Pancreas (tissue), 10 donors: ENCODE measurements at regions not wholly inside any gene's neighbourhood (a gene's known extent, or its start where the extent isn't known, plus 50 kb on each side); places are given as distances from the start of the nearest gene placed in this dataset.

ENCODE experiments used
- ATAC-seq, 4 donors: fragments of 200-7000 bp; cut with Tn5 transposase; one replicate each; pipeline versions ENCODE4 v1.8.0 to v1.9.1; 2020; ENCODE audit warnings: mild to moderate bottlenecking in 4 of 4, moderate library complexity in 4 of 4
- DNase-seq, 6 donors: peaks; one replicate each; pipeline ENCODE4 v3.0.0-alpha.2; 2020
- FAIRE-seq: peaks from 2 replicates; lab custom pipeline; 2012; peaks lifted over from hg19 to GRCh38; lab: Jason Lieb, UNC
- H3K27ac ChIP-seq, 4 donors: fragments of 200-600 bp; sonication (generic); 1 replicate in 3 of 4; 2 replicates in 1 of 4; pipeline versions ENCODE4 v1.5.0 to v1.8.0; 2020
- H3K27me3 ChIP-seq, 4 donors: fragments of 200-600 bp; one replicate each; pipeline ENCODE4 v1.8.0; 2021
- H3K36me3 ChIP-seq, 3 donors: fragments of 200-600 bp; sonication (generic) in 1 of 3; one replicate each; pipeline versions ENCODE4 v1.5.0 to v1.8.0; 2020 to 2021
- H3K4me1 ChIP-seq, 3 donors: fragments of 200-600 bp; one replicate each; pipeline ENCODE4 v1.8.0; 2021
- H3K4me3 ChIP-seq, 4 donors: fragments of 200-600 bp; sonication (generic) in 2 of 4; one replicate each; pipeline versions ENCODE4 v1.5.0 to v1.8.0; 2020 to 2021
- H3K9me3 ChIP-seq, 4 donors: fragments of 200-600 bp; one replicate each; pipeline ENCODE4 v1.8.0; 2021
- CTCF ChIP-seq, 4 donors: fragments of 200-600 bp; sonication (generic) in 3 of 4; IDR thresholded peaks; one replicate each; pipeline versions ENCODE4 v1.5.0 to v1.8.0; 2021; ENCODE audit warnings: antibody characterized with exemption in 4 of 4
- WGBS, 2 donors: extraction: QIAGEN DNeasy Blood & Tissue Kit; methylation state at CpG; one replicate each; pipeline ENCODE4 v1.1.7; 2013; 5-methylcytosine and 5-hydroxymethylcytosine counted together
- intact Hi-C, 3 donors: fragments of 100-400 bp; cut with DNase I; formaldehyde crosslinking; loops; one replicate each; pipeline versions ENCODE4 v1.11.1 to v1.14.2; 2022
- donor health status: healthy with polysubstance abuse.
- donor health status: DM: no; HTN: no; CAD: no; lungs with moderate emphysema.
- donor health status: DM: no; HTN: no; CAD: no.
- donor health status: control.
- donor health status: control.
- donor health status: Bipolar disorder and iron deficiency.
- donor health status: DM: yes; HTN: yes; CAD: no.
- donor health status: DM: no; HTN: no; CAD: no.
- donor health status: DM: no; HTN: no; CAD: no.
- donor health status: DM: yes; HTN: yes; CAD: no.

GRCh38 chr9:108467653-108468324, 388.0 kb downstream of the ACTL7B start:
- DNase-seq (no peak), ATAC-seq (peak in 3 of 4 donors; percentile 30 to 54 (median 43)), FAIRE-seq (no peak)
- Histone ChIP-seq H3K4me1 (peaks cover 0 to 2% (median 0%) of the 10 kb centered on the region in 3 donors), H3K9me3 (no peaks in the 10 kb centered on the region), H3K27me3 (peaks cover 0 to 4% (median 0%) of the 10 kb centered on the region in 4 donors), H3K27ac (no peak overlapping the region), H3K36me3 (no peaks in the 10 kb centered on the region), H3K4me3 (no peak overlapping the region)
- intact Hi-C loops = no loop called here
- WGBS, 2 donors = 47 to 55% methylated on average over 6 of the region's 6 CpGs
- TF ChIP-seq CTCF (IDR thresholded peaks at IDR 0.05) = no peak

GRCh38 chr9:108467161-108467560, 388.6 kb downstream of the ACTL7B start:
- intact Hi-C loops = no loop called here
- H3K4me3 ChIP-seq = no peak overlapping the region
- H3K27ac ChIP-seq = no peak overlapping the region
- H3K36me3 ChIP-seq = no peaks in the 10 kb centered on the region
- no peak for ATAC-seq
- no peak for TF ChIP-seq CTCF (IDR thresholded peaks at IDR 0.05)
- 80 to 88% methylated on average over 2 of the region's 2 CpGs for WGBS, 2 donors
- peak; percentile 13 for FAIRE-seq
- no peak for DNase-seq
- H3K4me1 ChIP-seq = peaks cover 0 to 2% (median 0%) of the 10 kb centered on the region in 3 donors
- H3K27me3 ChIP-seq = no peaks in the 10 kb centered on the region
- no peaks in the 10 kb centered on the region for H3K9me3 ChIP-seq

GRCh38 chr9:108466304-108466703, 389.5 kb downstream of the ACTL7B start:
- ATAC-seq = no peak
- no peak for TF ChIP-seq CTCF (IDR thresholded peaks at IDR 0.05)
- no peaks in the 10 kb centered on the region for H3K9me3 ChIP-seq
- H3K27ac ChIP-seq = no peak overlapping the region
- H3K4me1 ChIP-seq = peaks cover 0 to 2% (median 0%) of the 10 kb centered on the region in 3 donors
- intact Hi-C loops = no loop called here
- no peaks in the 10 kb centered on the region for H3K27me3 ChIP-seq
- no peak for DNase-seq
- FAIRE-seq = no peak
- no peak overlapping the region for H3K4me3 ChIP-seq
- WGBS, 2 donors = 68 to 84% methylated on average over 2 of the region's 2 CpGs
- H3K36me3 ChIP-seq = no peaks in the 10 kb centered on the region

GRCh38 chr9:108463932-108464606, 391.7 kb downstream of the ACTL7B start:
- Histone ChIP-seq H3K4me3 (no peak overlapping the region), H3K9me3 (no peaks in the 10 kb centered on the region), H3K4me1 (peaks cover 0 to 2% (median 0%) of the 10 kb centered on the region in 3 donors), H3K36me3 (no peaks in the 10 kb centered on the region), H3K27me3 (no peaks in the 10 kb centered on the region), H3K27ac (no peak overlapping the region)
- 52 to 72% methylated on average over 3 of the region's 3 CpGs for WGBS, 2 donors
- FAIRE-seq (no peak), ATAC-seq (no peak), DNase-seq (no peak)
- no peak for TF ChIP-seq CTCF (IDR thresholded peaks at IDR 0.05)
- intact Hi-C loops = no loop called here

GRCh38 chr9:108456903-108457302, 398.9 kb downstream of the ACTL7B start:
- H3K27me3 ChIP-seq = no peaks in the 10 kb centered on the region
- no peak overlapping the region for H3K27ac ChIP-seq
- no peak for TF ChIP-seq CTCF (IDR thresholded peaks at IDR 0.05)
- H3K4me3 ChIP-seq = no peak overlapping the region
- 85 to 90% methylated on average over 2 of the region's 2 CpGs for WGBS, 2 donors
- DNase-seq (no peak), ATAC-seq (no peak), FAIRE-seq (no peak)
- intact Hi-C loops = no loop called here
- H3K4me1 ChIP-seq = no peaks in the 10 kb centered on the region
- H3K36me3 ChIP-seq = no peaks in the 10 kb centered on the region
- no peaks in the 10 kb centered on the region for H3K9me3 ChIP-seq
